IPS-NIHi7 (cell line): ENCODE measurements at regions not wholly inside any gene's neighbourhood (a gene's known extent, or its start where the extent isn't known, plus 50 kb on each side); places are given as distances from the start of the nearest gene placed in this dataset.

Experiments used
- DNase-seq: peaks from one replicate; pipeline ENCODE4 v3.0.0; 2012; ENCODE audit warnings: mixed read lengths; ENCODE audit errors: extremely low spot score

GRCh38 chr7:16014031-16014430 is 327.5 kb upstream of the MEOX2 start:
- no peak for DNase-seq

GRCh38 chr7:16007911-16008310 is 321.4 kb upstream of the MEOX2 start:
- DNase-seq: no peak

- DNase-seq: no peak
These were observed 318.2 kb upstream of the MEOX2 start for GRCh38 chr7:16004702-16005101.

- no peak for DNase-seq
These were observed 315.0 kb upstream of the MEOX2 start for GRCh38 chr7:16001477-16001876.

GRCh38 chr7:15998617-15999016 is 312.1 kb upstream of the MEOX2 start:
- DNase-seq: no peak

GRCh38 chr7:15995027-15995426 is 308.5 kb upstream of the MEOX2 start:
- no peak for DNase-seq

- DNase-seq: no peak
These were observed 302.7 kb upstream of the MEOX2 start for GRCh38 chr7:15989194-15989593.

GRCh38 chr7:15985587-15986384 is 299.3 kb upstream of the MEOX2 start:
- DNase-seq: no peak

- DNase-seq: no peak
These were observed 291.2 kb upstream of the MEOX2 start for GRCh38 chr7:15977663-15978062.

- DNase-seq: no peak
These were observed 286.4 kb upstream of the MEOX2 start for GRCh38 chr7:15972862-15973275.

- DNase-seq: no peak
These were observed 281.1 kb upstream of the MEOX2 start for GRCh38 chr7:15967551-15967950.

- DNase-seq: no peak
These were observed 280.6 kb upstream of the MEOX2 start for GRCh38 chr7:15967121-15967520.

- DNase-seq: no peak
These were observed 276.7 kb upstream of the MEOX2 start for GRCh38 chr7:15963206-15963605.

- no peak for DNase-seq
These were observed 268.3 kb upstream of the MEOX2 start for GRCh38 chr7:15954671-15955354.

- no peak for DNase-seq
These were observed 263.8 kb upstream of the MEOX2 start for GRCh38 chr7:15950299-15950698.

- DNase-seq: no peak
These were observed 261.3 kb upstream of the MEOX2 start for GRCh38 chr7:15947754-15948153.

GRCh38 chr7:15938115-15938514 is 251.6 kb upstream of the MEOX2 start:
- DNase-seq: no peak

GRCh38 chr7:15937571-15937970 is 251.1 kb upstream of the MEOX2 start:
- no peak for DNase-seq

GRCh38 chr7:15936991-15937390 is 250.5 kb upstream of the MEOX2 start:
- DNase-seq: no peak

GRCh38 chr7:15932318-15932717 is 245.8 kb upstream of the MEOX2 start:
- no peak for DNase-seq

- DNase-seq: no peak
These were observed 242.9 kb upstream of the MEOX2 start for GRCh38 chr7:15929411-15929810.

GRCh38 chr7:15925608-15926007 is 239.1 kb upstream of the MEOX2 start:
- no peak for DNase-seq

- no peak for DNase-seq
These were observed 238.4 kb upstream of the MEOX2 start for GRCh38 chr7:15924910-15925309.
